Activated T-cell treated with anti-CD3 and anti-CD28 coated beads, Interleukin-2, amount 50 U/mL, for 24 hours (primary cell): ENCODE measurements at regions not wholly inside any gene's neighbourhood (a gene's known extent, or its start where the extent isn't known, plus 50 kb on each side); places are given as distances from the start of the nearest gene placed in this dataset.

ENCODE experiments used
- DNase-seq: peaks from one replicate; pipeline ENCODE4 v3.0.0-alpha.2; 2020
- H3K27ac Mint-ChIP-seq: 2 replicates; pipeline ENCODE4 v1.8.0; 2020; ENCODE audit warnings: mild to moderate bottlenecking, mixed read lengths
- H3K27me3 Mint-ChIP-seq: 2 replicates; pipeline ENCODE4 v1.8.0; 2020; ENCODE audit warnings: mixed read lengths
- H3K36me3 Mint-ChIP-seq: 2 replicates; pipeline ENCODE4 v1.8.0; 2020; ENCODE audit warnings: low read depth, mixed read lengths
- H3K4me1 Mint-ChIP-seq: 2 replicates; pipeline ENCODE4 v1.8.0; 2020; ENCODE audit warnings: low read depth, mixed read lengths
- H3K4me3 Mint-ChIP-seq: 2 replicates; pipeline ENCODE4 v1.8.0; 2020; ENCODE audit warnings: mild to moderate bottlenecking, moderate library complexity, mixed read lengths
- H3K9me3 Mint-ChIP-seq: 2 replicates; pipeline ENCODE4 v1.8.0; 2020; ENCODE audit warnings: mixed read lengths

DNA sequence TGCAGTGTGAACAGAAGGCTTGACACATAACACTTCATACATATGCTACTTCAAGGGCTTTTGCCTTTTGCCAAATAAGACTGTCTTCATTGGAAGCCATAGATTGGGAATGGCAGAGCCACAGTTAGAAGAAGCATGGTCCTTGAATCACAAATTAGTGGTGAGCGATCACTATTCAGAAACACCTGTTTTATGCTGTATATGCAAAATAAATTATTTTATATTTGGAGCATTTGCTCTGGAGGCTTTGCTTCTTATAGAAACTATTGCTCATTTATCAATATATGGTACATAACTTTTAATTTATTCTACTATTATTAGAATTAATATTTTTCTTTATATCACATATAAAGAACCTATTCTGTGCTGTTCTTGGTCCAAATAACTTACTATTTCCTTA, 270.4 kb upstream of the SPRY2 start:
- Mint-ChIP-seq H3K27ac (no peak overlapping the region), H3K4me3 (no peak overlapping the region), H3K36me3 (no peaks in the 10 kb centered on the region), H3K4me1 (no peaks in the 10 kb centered on the region), H3K9me3 (peaks cover 4% of the 10 kb centered on the region), H3K27me3 (no peaks in the 10 kb centered on the region)
- DNase-seq = no peak

DNA sequence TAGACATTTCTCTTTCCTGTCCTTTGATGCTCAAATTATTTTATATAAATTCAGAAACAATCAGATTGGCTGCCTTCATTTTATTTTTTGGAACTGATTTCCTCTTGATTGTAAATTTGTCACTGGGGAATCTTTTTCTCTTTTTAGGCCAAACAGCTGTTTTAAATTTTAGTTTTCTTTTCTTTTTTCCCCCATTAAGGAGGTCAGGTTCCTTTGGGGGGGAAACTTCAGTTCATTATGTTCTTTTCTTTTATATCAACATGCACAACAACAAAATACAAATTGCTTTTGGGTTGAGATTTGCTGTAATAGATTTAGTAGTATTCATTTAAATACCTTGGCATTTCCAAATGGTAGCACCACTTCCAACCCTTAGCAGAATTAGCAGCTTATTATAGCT, 264.8 kb upstream of the SPRY2 start:
- Mint-ChIP-seq H3K9me3 (peaks cover 4% of the 10 kb centered on the region), H3K27ac (no peak overlapping the region), H3K4me1 (no peaks in the 10 kb centered on the region), H3K27me3 (no peaks in the 10 kb centered on the region), H3K36me3 (no peaks in the 10 kb centered on the region), H3K4me3 (no peak overlapping the region)
- no peak for DNase-seq

DNA sequence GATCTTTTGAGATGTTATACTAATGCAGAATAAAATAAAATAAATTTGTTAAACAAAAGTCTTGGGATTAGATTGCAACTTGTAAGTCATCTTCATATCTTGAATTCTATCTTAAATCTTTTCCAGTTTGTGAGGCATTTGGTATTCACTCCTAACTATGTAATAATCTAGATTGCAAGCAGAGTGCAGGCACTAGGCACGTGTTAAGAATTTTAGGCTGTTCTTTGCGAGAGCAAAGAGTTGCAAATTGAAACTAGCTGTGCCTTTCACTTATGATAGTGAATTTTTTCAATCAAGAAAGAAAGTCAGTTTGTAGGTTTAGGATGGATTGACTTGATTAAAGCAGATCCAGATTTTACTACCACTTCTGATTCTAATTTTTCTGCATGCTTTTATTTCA, 264.1 kb upstream of the SPRY2 start:
- H3K36me3 Mint-ChIP-seq = no peaks in the 10 kb centered on the region
- peaks cover 4% of the 10 kb centered on the region for H3K9me3 Mint-ChIP-seq
- no peaks in the 10 kb centered on the region for H3K4me1 Mint-ChIP-seq
- no peak overlapping the region for H3K4me3 Mint-ChIP-seq
- DNase-seq = no peak
- H3K27me3 Mint-ChIP-seq = no peaks in the 10 kb centered on the region
- no peak overlapping the region for H3K27ac Mint-ChIP-seq

DNA sequence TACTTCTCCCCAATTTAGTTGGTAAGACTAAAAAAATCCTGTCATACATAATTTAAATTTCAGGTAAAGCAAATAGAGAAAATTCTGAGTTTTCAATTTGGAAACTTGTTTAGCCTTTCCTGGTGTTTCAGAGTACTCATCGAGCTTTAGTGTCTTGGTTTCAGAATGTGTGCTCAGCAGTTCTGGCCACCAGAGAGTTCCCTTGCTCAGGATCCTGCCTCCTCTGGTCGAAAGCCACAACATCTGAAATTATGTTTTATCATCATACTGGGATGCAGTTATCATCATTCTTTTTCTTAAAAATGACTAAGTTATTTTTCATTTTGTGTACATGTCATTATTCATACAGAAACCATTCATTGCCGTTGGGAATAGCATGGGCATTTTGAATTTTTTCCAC, 263.2 kb upstream of the SPRY2 start:
- no peak for DNase-seq
- H3K27me3 Mint-ChIP-seq = no peaks in the 10 kb centered on the region
- no peak overlapping the region for H3K27ac Mint-ChIP-seq
- no peaks in the 10 kb centered on the region for H3K36me3 Mint-ChIP-seq
- no peaks in the 10 kb centered on the region for H3K4me1 Mint-ChIP-seq
- no peak overlapping the region for H3K4me3 Mint-ChIP-seq
- H3K9me3 Mint-ChIP-seq = peaks cover 2% of the 10 kb centered on the region

DNA sequence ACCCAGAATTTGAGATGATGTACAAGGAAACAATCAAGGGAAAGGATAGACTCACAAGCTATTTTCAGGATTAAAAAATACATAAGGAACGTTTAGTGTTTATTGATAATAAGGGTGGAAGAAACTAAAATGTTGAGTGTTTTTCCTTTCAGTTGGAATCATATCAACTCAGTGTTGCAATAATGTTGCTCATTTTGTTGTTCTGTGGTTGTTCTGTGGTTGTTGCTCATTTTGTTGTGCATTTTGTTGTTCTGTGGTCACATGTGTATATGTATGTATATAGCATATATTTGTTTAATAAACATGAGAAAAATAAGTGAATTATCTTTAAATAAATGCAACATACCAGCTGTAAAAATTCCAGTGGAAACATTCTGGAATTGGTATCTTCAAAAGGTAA, 262.4 kb upstream of the SPRY2 start:
- Mint-ChIP-seq H3K4me3 (no peak overlapping the region), H3K36me3 (no peaks in the 10 kb centered on the region), H3K27ac (no peak overlapping the region), H3K4me1 (no peaks in the 10 kb centered on the region), H3K27me3 (no peaks in the 10 kb centered on the region), H3K9me3 (peaks cover 2% of the 10 kb centered on the region)
- no peak for DNase-seq

DNA sequence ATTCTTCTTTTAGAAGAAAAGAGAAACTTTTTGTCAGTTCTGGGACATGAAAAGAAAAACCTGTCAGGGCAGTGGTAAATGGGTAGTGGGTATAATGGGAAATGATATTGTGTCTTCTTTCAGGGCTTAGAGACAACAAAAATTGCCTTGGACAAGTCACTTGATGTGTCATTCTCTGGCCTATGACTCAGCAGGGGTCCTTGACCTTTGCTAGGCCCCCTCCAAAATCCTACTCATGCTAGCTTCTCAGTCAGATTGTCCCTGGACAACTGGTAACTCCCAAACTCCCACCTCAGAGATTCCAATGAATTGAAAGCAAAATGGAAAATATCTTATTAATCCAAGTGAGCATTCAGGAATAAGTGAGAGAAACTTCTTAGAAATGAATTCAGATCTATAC, 258.8 kb upstream of the SPRY2 start:
- no peaks in the 10 kb centered on the region for H3K27me3 Mint-ChIP-seq
- DNase-seq = no peak
- no peaks in the 10 kb centered on the region for H3K4me1 Mint-ChIP-seq
- H3K4me3 Mint-ChIP-seq = no peak overlapping the region
- H3K9me3 Mint-ChIP-seq = no peaks in the 10 kb centered on the region
- H3K36me3 Mint-ChIP-seq = no peaks in the 10 kb centered on the region
- H3K27ac Mint-ChIP-seq = no peak overlapping the region

DNA sequence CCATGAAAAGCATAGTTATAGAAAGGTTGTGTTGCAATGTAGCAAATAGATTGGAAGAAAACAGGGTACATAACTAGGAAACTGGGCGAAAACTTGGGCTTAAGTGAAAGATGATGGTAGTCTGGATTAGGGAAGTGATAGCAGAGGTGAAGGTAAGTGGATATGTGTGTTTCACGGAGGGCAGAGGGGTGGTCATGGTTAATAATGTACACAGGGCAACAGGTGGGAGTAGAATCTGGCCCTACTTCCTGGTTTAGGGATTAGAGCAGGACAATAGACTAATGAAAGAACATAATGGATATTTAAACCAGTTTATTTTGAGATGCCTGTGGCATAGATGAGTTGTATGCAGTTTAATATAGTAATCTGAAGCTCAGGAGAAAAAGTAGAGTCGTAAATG, 257.3 kb upstream of the SPRY2 start:
- Mint-ChIP-seq H3K27ac (no peak overlapping the region), H3K4me1 (no peaks in the 10 kb centered on the region), H3K9me3 (no peaks in the 10 kb centered on the region), H3K27me3 (no peaks in the 10 kb centered on the region), H3K36me3 (no peaks in the 10 kb centered on the region), H3K4me3 (no peak overlapping the region)
- DNase-seq = no peak

DNA sequence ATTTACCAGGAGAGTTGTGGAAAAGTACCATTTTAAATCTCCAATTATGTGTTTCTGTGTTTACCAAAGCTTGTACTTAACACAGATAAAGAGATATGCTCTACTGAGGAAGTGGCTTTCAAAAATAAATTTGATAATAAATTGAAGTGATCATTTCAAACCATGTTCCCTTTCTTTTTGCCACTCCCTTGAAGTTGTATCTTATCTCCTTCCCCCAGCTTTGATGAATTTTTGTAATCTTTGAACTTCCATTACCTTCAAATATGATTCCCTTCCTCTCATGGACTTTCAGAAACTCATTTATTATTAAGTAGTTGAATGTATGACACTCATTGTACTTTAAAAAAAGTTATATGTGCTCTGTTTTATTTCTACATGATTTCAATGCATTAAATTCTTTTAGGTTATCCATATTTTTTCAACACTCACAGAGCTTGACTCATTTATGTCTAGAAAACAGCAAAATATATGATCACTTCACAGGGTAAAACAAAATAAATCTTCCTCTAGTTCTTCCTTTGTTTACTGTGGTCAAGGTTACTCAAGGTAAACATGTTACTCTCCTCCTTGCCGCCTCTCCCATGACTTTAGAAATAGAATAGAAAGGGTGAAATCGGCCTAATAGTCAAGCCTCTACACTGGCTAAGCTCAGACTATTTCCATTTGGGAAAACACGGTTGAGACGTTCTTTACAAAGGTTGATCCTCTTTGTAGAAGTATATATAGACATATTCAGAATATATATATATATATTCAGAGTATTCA, 251.2 kb upstream of the SPRY2 start:
- H3K4me1 Mint-ChIP-seq = no peaks in the 10 kb centered on the region
- DNase-seq = no peak
- H3K4me3 Mint-ChIP-seq = no peak overlapping the region
- no peaks in the 10 kb centered on the region for H3K36me3 Mint-ChIP-seq
- H3K27ac Mint-ChIP-seq = no peak overlapping the region
- peaks cover 1% of the 10 kb centered on the region for H3K9me3 Mint-ChIP-seq
- H3K27me3 Mint-ChIP-seq = no peaks in the 10 kb centered on the region

DNA sequence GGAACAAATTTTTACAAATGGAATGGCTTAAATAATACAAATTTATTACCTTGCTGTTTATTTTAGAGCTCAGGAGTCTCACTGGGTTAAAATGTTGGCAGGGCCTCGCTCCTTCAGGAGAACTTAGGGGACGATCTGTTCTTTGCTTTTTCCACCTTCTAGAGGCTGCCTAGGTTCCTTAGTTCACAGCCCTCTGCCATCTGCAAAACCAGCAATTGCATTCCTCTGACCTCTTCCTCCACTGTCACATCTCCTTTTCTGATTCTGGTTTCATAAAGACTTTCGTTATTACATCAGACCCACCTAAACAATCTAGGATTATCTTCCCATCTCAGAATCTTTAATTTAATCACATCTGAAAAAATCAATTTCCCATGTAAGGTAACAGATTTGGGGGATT, 249.6 kb upstream of the SPRY2 start:
- DNase-seq = no peak
- no peak overlapping the region for H3K27ac Mint-ChIP-seq
- no peaks in the 10 kb centered on the region for H3K36me3 Mint-ChIP-seq
- H3K27me3 Mint-ChIP-seq = no peaks in the 10 kb centered on the region
- H3K4me1 Mint-ChIP-seq = no peaks in the 10 kb centered on the region
- no peak overlapping the region for H3K4me3 Mint-ChIP-seq
- peaks cover 4% of the 10 kb centered on the region for H3K9me3 Mint-ChIP-seq

DNA sequence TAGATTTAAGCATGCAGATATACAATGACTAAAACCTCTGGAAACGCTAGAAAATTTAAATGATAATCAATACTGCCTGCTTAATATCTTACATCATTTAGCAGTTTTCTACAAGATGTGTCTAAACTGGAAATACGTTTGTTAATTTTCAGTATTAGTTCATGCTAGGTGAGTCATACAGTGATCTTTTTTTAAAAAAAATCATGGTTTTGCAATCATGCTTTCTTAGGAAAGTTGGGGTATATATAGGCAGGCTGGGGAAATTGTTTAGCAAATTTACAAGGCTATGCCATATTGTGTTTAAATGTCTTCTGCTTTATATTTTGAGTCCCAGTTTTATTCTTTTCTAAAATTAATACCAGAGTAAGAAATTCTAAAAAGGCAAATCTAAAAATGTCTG, 245.4 kb upstream of the SPRY2 start:
- no peak overlapping the region for H3K27ac Mint-ChIP-seq
- H3K9me3 Mint-ChIP-seq = peaks cover 10% of the 10 kb centered on the region
- H3K4me1 Mint-ChIP-seq = no peaks in the 10 kb centered on the region
- DNase-seq = no peak
- H3K36me3 Mint-ChIP-seq = no peaks in the 10 kb centered on the region
- H3K27me3 Mint-ChIP-seq = no peaks in the 10 kb centered on the region
- H3K4me3 Mint-ChIP-seq = no peak overlapping the region

DNA sequence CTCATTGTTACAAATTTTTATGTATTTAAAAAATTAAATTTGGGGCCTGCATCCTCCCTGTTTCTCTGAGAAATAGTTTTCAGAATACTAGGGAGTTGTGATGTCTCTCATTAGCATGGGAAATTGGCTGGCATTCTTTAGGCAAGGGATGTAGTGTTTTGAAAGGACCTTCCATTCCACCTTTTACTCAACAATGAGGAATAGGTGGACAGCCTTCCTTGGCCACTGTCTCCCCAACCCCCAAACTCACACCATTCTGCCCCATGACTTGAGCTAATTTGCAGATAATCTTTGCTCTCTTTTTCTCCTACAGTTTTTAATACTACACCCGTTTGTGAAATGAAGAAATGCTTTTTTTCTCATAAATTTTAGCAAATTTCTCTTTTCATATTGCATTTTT, 244.6 kb upstream of the SPRY2 start:
- Mint-ChIP-seq H3K27ac (no peak overlapping the region), H3K9me3 (peaks cover 11% of the 10 kb centered on the region), H3K36me3 (no peaks in the 10 kb centered on the region), H3K27me3 (no peaks in the 10 kb centered on the region), H3K4me3 (no peak overlapping the region), H3K4me1 (no peaks in the 10 kb centered on the region)
- DNase-seq = no peak

DNA sequence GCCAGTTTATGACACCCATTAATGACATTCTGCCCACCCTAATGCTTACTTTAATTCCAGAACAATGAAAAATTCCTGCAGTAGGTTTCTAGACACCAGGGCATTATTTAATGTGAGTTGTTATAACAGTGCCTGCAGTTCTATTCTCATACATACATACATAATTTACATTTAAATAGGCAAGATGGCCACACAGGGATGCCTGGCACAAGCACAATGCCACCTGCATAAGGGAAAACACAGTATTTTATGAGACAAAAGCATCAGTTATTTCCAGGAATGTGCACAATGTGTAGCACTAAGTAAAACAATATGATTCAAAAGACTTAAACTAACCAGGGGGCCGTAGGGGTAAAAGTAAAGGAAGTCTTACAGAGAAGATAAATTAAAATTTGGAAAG, 243.9 kb upstream of the SPRY2 start:
- Mint-ChIP-seq H3K4me3 (no peak overlapping the region), H3K9me3 (peaks cover 12% of the 10 kb centered on the region), H3K4me1 (no peaks in the 10 kb centered on the region), H3K27me3 (no peaks in the 10 kb centered on the region), H3K36me3 (no peaks in the 10 kb centered on the region), H3K27ac (no peak overlapping the region)
- no peak for DNase-seq

DNA sequence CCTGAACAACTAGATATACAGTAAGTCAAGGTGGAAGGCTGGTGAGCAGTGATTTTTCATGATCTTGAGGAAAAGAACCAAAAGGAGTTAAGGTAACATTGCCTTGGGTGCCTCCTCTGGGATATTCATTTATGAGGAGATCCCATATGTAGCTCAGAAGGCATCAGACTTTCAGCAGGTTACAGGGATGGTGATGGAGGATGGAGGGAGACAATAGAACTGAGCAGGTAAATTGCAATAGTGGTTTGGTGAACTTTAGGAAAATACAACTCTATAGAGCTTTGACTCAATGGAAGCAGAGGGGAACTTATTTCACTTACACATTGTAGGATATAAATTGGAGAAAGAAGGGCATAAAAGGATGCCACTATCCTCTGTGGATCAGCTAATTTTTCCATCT, 243.4 kb upstream of the SPRY2 start:
- DNase-seq = no peak
- H3K4me3 Mint-ChIP-seq = no peak overlapping the region
- H3K27me3 Mint-ChIP-seq = no peaks in the 10 kb centered on the region
- H3K27ac Mint-ChIP-seq = no peak overlapping the region
- no peaks in the 10 kb centered on the region for H3K4me1 Mint-ChIP-seq
- no peaks in the 10 kb centered on the region for H3K36me3 Mint-ChIP-seq
- peaks cover 12% of the 10 kb centered on the region for H3K9me3 Mint-ChIP-seq

DNA sequence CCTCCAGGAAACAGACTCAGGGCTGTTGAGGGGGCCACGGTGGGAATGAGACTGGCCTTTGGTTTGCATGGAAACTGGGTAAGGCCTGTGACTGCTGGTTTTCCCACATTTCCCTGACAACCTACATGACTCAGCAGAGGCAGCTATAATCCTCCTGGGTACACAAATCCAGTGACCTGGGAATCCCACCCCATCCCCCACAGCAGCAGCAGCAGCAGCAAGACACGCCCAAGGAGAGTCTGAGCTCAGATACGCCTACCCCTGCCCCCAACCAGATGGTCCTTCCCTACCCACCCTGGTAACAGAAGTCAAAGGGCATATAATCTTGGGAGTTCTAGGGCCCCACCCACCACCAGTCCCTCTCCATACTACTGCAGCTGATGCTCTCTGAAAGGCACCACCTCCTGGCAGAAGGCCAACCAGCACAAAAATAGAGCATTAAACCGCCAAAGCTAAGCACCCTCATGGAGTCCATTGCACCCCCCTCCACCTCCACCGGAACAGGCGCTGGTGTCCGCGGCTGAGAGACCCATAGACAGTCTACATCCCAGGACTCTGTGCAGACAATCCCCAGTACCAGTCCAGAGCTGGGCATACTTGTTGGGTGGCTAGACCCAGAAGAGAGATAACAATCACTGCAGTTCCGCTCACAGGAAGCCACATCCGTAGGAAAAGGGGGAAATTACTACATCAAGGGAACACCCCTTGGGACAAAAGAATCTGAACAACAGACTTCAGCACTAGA, 237.2 kb upstream of the SPRY2 start:
- Mint-ChIP-seq H3K9me3 (peaks cover 8% of the 10 kb centered on the region), H3K27me3 (no peaks in the 10 kb centered on the region), H3K36me3 (no peaks in the 10 kb centered on the region), H3K4me3 (no peak overlapping the region), H3K4me1 (no peaks in the 10 kb centered on the region), H3K27ac (no peak overlapping the region)
- no peak for DNase-seq

DNA sequence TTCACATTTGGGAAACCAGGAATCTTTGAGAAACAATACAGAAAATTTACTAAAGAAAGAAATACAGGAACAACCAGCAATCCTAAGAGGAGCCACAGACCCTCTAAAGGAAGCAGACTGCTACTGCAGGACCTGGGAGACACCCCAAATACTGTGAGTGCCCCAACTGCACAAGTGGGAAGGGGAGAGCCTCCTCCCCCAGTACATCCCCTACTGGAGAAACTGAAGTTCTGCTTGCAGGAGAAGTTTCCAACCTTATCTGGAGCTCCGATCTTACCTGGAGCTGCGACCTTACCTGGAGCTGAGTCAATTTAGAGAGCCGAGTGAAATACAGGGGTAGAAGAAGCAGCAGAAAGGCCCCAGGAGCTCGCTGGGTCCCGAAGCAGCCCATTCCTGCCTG, 236.4 kb upstream of the SPRY2 start:
- Mint-ChIP-seq H3K4me1 (no peaks in the 10 kb centered on the region), H3K9me3 (peaks cover 4% of the 10 kb centered on the region), H3K36me3 (no peaks in the 10 kb centered on the region), H3K27me3 (no peaks in the 10 kb centered on the region), H3K27ac (no peak overlapping the region), H3K4me3 (no peak overlapping the region)
- DNase-seq = no peak
